H1 (cell line): ENCODE measurements at regions not wholly inside any gene's neighbourhood (a gene's known extent, or its start where the extent isn't known, plus 50 kb on each side); places are given as distances from the start of the nearest gene placed in this dataset.

Experiments used
- CTCF ChIA-PET: fragments of 300-600 bp; sonication (Branson Sonifier 250); formaldehyde crosslinking; loops from one replicate; lab custom pipeline; 2021; ENCODE audit not compliant: partially characterized antibody; lab: Charles Lee
- POLR2A ChIA-PET: fragments of 300-600 bp; sonication (Branson Sonifier 250); formaldehyde crosslinking; loops from one replicate; lab custom pipeline; 2021; ENCODE audit warnings: inconsistent platforms; ENCODE audit not compliant: partially characterized antibody; lab: Charles Lee
- DNase-seq, 2 experiments: peaks; one replicate each; pipeline versions ENCODE4 v3.0.0 to v3.0.0-alpha.2; 2010 to 2022; ENCODE audit warnings: low spot score in 2 of 2, low read depth in 1 of 2, mixed read lengths in 1 of 2
- FAIRE-seq: peaks from 2 replicates; lab custom pipeline; 2011; peaks lifted over from hg19 to GRCh38; lab: Jason Lieb, UNC
- H2AFZ ChIP-seq: 2 replicates; pipeline ENCODE4 v1.8.1; 2012; ENCODE audit warnings: low read length, inconsistent platforms
- H2AK5ac ChIP-seq: 2 replicates; pipeline ENCODE4 v1.6.1; 2013; ENCODE audit warnings: low read depth, low read length
- H2BK120ac ChIP-seq: replicated peaks from 2 replicates; pipeline ENCODE3; 2013; ENCODE audit warnings: low read depth, low read length, inconsistent platforms
- H2BK12ac ChIP-seq: 2 replicates; pipeline ENCODE4 v1.6.1; 2013; ENCODE audit warnings: low read depth, low read length
- H2BK15ac ChIP-seq: 2 replicates; pipeline ENCODE4 v1.6.1; 2013; ENCODE audit warnings: low read length
- H2BK20ac ChIP-seq: 2 replicates; pipeline ENCODE4 v1.6.1; 2013; ENCODE audit warnings: low read length
- H2BK5ac ChIP-seq: 2 replicates; pipeline ENCODE4 v1.6.1; 2013; ENCODE audit warnings: low read depth, low read length
- H3K14ac ChIP-seq: 2 replicates; pipeline ENCODE4 v1.6.1; 2013; ENCODE audit warnings: inconsistent platforms; ENCODE audit not compliant: insufficient read length
- H3K18ac ChIP-seq: 2 replicates; pipeline ENCODE4 v1.6.1; 2013; ENCODE audit warnings: low read length; ENCODE audit errors: extremely low read depth
- H3K23ac ChIP-seq: 2 replicates; pipeline ENCODE4 v1.6.1; 2013; ENCODE audit warnings: inconsistent platforms; ENCODE audit not compliant: insufficient read length
- H3K23me2 ChIP-seq: 2 replicates; pipeline ENCODE4 v1.6.1; 2013; ENCODE audit warnings: low read depth, low read length
- H3K27ac ChIP-seq: 2 replicates; pipeline ENCODE4 v1.6.1; 2011; ENCODE audit warnings: low read depth, low read length, inconsistent platforms
- H3K27me3 ChIP-seq, 4 experiments: replicated peaks in 1 of 4; 1 replicate in 1 of 4; 2 replicates in 3 of 4; pipeline versions ENCODE4 v1.6.1 to v1.8.1; 2011 to 2013; ENCODE audit warnings: low read length in 3 of 4, mild to moderate bottlenecking in 3 of 4, inconsistent platforms in 2 of 4, mixed read lengths in 2 of 4, moderate library complexity in 1 of 4; ENCODE audit not compliant: control insufficient read depth in 3 of 4, insufficient read depth in 3 of 4; ENCODE audit errors: extremely low read depth in 1 of 4
- H3K36me3 ChIP-seq, 4 experiments: 2 replicates each; pipeline versions ENCODE4 v1.6.1 to v1.8.1; 2011 to 2013; ENCODE audit warnings: mild to moderate bottlenecking in 4 of 4, low read length in 3 of 4, moderate library complexity in 2 of 4, control low read depth in 1 of 4, inconsistent platforms in 1 of 4; ENCODE audit not compliant: insufficient read depth in 4 of 4, control insufficient read depth in 2 of 4
- H3K4ac ChIP-seq: replicated peaks from 2 replicates; pipeline ENCODE3; 2013; ENCODE audit warnings: low read length, low read depth, mixed read lengths, inconsistent platforms; ENCODE audit not compliant: insufficient read length
- H3K4me1 ChIP-seq, 4 experiments: replicated peaks in 1 of 4; 1 replicate in 1 of 4; 2 replicates in 3 of 4; pipeline versions ENCODE4 v1.6.1 to v1.8.1; 2011 to 2013; ENCODE audit warnings: low read length in 3 of 4, inconsistent platforms in 2 of 4, mixed read lengths in 1 of 4; ENCODE audit not compliant: insufficient read depth in 4 of 4, control insufficient read depth in 3 of 4
- H3K4me2 ChIP-seq, 2 experiments: 2 replicates each; pipeline versions ENCODE4 v1.6.1 to v1.8.1; 2011 to 2013; ENCODE audit warnings: low read depth in 2 of 2, low read length in 2 of 2, control low read depth in 1 of 2, inconsistent platforms in 1 of 2, mild to moderate bottlenecking in 1 of 2; ENCODE audit not compliant: insufficient read depth in 1 of 2
- H3K4me3 ChIP-seq, 4 experiments: fragments of 200-600, 300-600 bp in 1 of 4; sonication (generic), shearing (Covaris generic), sonication (Bioruptor Twin) in 1 of 4; 2 replicates each; pipeline versions ENCODE4 v1.5.1 to v1.8.1; 2011 to 2016; ENCODE audit warnings: low read length in 4 of 4, low read depth in 3 of 4, control low read depth in 2 of 4, inconsistent platforms in 2 of 4, mild to moderate bottlenecking in 2 of 4, mixed read lengths in 1 of 4, moderate library complexity in 1 of 4; ENCODE audit not compliant: insufficient read depth in 2 of 4; ENCODE audit errors: extremely low read depth in 1 of 4
- H3K56ac ChIP-seq: replicated peaks from 2 replicates; pipeline ENCODE3; 2013; ENCODE audit warnings: low read depth, mild to moderate bottlenecking, mixed read lengths, low read length, inconsistent platforms; ENCODE audit not compliant: insufficient read length
- H3K79me1 ChIP-seq: 2 replicates; pipeline ENCODE4 v1.6.1; 2013; ENCODE audit warnings: low read depth, low read length, control low read depth
- H3K79me2 ChIP-seq, 2 experiments: 2 replicates each; pipeline versions ENCODE4 v1.6.1 to v1.8.1; 2012 to 2013; ENCODE audit warnings: low read length in 2 of 2, mild to moderate bottlenecking in 2 of 2, inconsistent platforms in 1 of 2; ENCODE audit not compliant: insufficient read depth in 2 of 2, control insufficient read depth in 1 of 2
- H3K9ac ChIP-seq, 4 experiments: replicated peaks in 1 of 4; 1 replicate in 1 of 4; 2 replicates in 3 of 4; pipeline versions ENCODE4 v1.6.1 to v1.8.1; 2011 to 2013; ENCODE audit warnings: low read depth in 3 of 4, low read length in 3 of 4, control low read depth in 2 of 4, mild to moderate bottlenecking in 2 of 4, moderate library complexity in 2 of 4, inconsistent platforms in 1 of 4; ENCODE audit errors: extremely low read depth in 1 of 4
- H3K9me3 ChIP-seq, 2 experiments: 2 replicates each; pipeline versions ENCODE4 v1.6.1 to v1.8.1; 2012 to 2013; ENCODE audit warnings: mild to moderate bottlenecking in 2 of 2, moderate library complexity in 2 of 2, control low read depth in 1 of 2, inconsistent platforms in 1 of 2, low read depth in 1 of 2, low read length in 1 of 2, mixed read lengths in 1 of 2; ENCODE audit not compliant: insufficient read depth in 2 of 2
- H4K20me1 ChIP-seq, 2 experiments: replicated peaks in 1 of 2; 2 replicates each; pipeline versions ENCODE3 to v1.8.1; 2011 to 2013; ENCODE audit warnings: inconsistent platforms in 2 of 2, low read length in 2 of 2, mild to moderate bottlenecking in 1 of 2; ENCODE audit not compliant: insufficient read depth in 2 of 2, control insufficient read depth in 1 of 2
- H4K5ac ChIP-seq: 2 replicates; pipeline ENCODE4 v1.6.1; 2013; ENCODE audit warnings: low read length, low read depth, mixed read lengths, inconsistent platforms; ENCODE audit not compliant: insufficient read length
- H4K8ac ChIP-seq: 2 replicates; pipeline ENCODE4 v1.8.0; 2013; ENCODE audit warnings: mild to moderate bottlenecking, moderate library complexity, low read length, inconsistent platforms; ENCODE audit not compliant: insufficient read depth; ENCODE audit errors: extremely low read depth
- H4K91ac ChIP-seq: replicated peaks from 2 replicates; pipeline ENCODE3; 2013; ENCODE audit warnings: low read length, mixed read lengths, inconsistent platforms; ENCODE audit not compliant: insufficient read length
- CBX5 ChIP-seq: fragments of 300-800, 300-1000 bp; sonication (generic); IDR thresholded peaks from 2 replicates; pipeline ENCODE4 v1.7.1; 2016; ENCODE audit warnings: antibody characterized with exemption, low read length, low read depth
- EGR1 ChIP-seq: IDR thresholded peaks from 2 replicates; pipeline ENCODE4 v1.6.1; 2011; ENCODE audit warnings: low read depth, low read length, borderline replicate concordance
- EP300 ChIP-seq, 2 experiments: IDR thresholded peaks; 1 replicate in 1 of 2; 2 replicates in 1 of 2; pipeline ENCODE4 v1.6.1; 2011 to 2012; ENCODE audit warnings: low read depth in 2 of 2, low read length in 2 of 2, mild to moderate bottlenecking in 2 of 2, borderline replicate concordance in 1 of 2, inconsistent platforms in 1 of 2, moderate library complexity in 1 of 2
- HDAC6 ChIP-seq: IDR thresholded peaks from one replicate; pipeline ENCODE4 v1.7.1; 2012; ENCODE audit warnings: low read depth, mild to moderate bottlenecking, inconsistent platforms, low read length, moderate library complexity
- KDM1A ChIP-seq: fragments of 200-600, 300-600 bp; sonication (generic); IDR thresholded peaks from 2 replicates; pipeline ENCODE4 v1.7.1; 2016; ENCODE audit warnings: mild to moderate bottlenecking, low read length, borderline replicate concordance
- KDM5A ChIP-seq: fragments of 200-600 bp; IDR thresholded peaks from 2 replicates; pipeline ENCODE4 v1.7.1; 2012; ENCODE audit warnings: mild to moderate bottlenecking, low read length, inconsistent platforms, mixed read lengths
- RNF2 ChIP-seq: fragments of 200-900, 300-1000 bp; sonication (generic); IDR thresholded peaks from 2 replicates; pipeline ENCODE4 v1.7.1; 2016; ENCODE audit warnings: borderline replicate concordance, low read depth, mild to moderate bottlenecking, antibody characterized with exemption, low read length; ENCODE audit not compliant: poor library complexity, severe bottlenecking; ENCODE audit errors: missing control alignments
- SIN3A ChIP-seq, 2 experiments: IDR thresholded peaks in 1 of 2; conservative IDR thresholded peaks in 1 of 2; 2 replicates each; pipeline ENCODE4 v1.6.1; 2011 to 2012; ENCODE audit warnings: low read length in 2 of 2, improper control_type of control experiment in 1 of 2, low read depth in 1 of 2, mild to moderate bottlenecking in 1 of 2
- TAF7 ChIP-seq: optimal IDR thresholded peaks from 2 replicates; pipeline ENCODE3; 2011; ENCODE audit warnings: low read depth, mild to moderate bottlenecking, inconsistent platforms, low read length, moderate library complexity, borderline replicate concordance
- TCF12 ChIP-seq: IDR thresholded peaks from 2 replicates; pipeline ENCODE4 v1.6.1; 2011; ENCODE audit warnings: low read depth, mild to moderate bottlenecking, low read length
- WGBS, 2 experiments: shearing (Covaris generic) in 1 of 2; methylation state at CpG; one replicate each; pipeline versions ENCODE4 v1.1.6 to v1.1.7; 2013 to 2015; ENCODE audit warnings: low lambda C conversion rate in 2 of 2, mixed read lengths in 2 of 2, inconsistent platforms in 1 of 2, low coverage in 1 of 2, missing lambda C conversion rate in 1 of 2; ENCODE audit not compliant: insufficient replicate concordance in 2 of 2, insufficient coverage in 1 of 2, insufficient read length in 1 of 2; ENCODE audit errors: extremely low coverage in 1 of 2, missing lambda C conversion rate in 1 of 2; 5-methylcytosine and 5-hydroxymethylcytosine counted together

DNA sequence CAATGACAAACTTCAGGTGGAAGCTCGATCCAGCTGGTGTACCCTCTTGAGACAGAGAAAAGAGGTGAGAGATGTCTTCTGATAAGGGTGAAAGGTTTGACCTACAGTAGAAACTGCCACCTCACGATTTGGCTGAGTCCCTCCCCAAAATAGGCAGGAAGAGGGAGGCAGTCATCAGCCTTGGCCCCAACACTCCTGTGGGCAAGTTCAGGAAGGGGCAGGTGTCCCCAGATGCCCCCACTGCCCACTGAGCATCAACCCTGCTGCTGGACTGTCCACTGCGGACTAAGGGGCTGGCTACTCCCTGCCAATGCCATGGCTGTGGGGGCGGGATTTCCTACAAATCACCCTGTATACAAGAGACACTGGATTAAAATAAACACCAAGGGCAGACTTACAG is 441.4 kb downstream of the BUD13 start:
- no peaks in the 10 kb centered on the region; a peak in 1 of 7 replicates for H3K27me3 ChIP-seq
- 0 out of 2 replicates have a peak, but pooled peaks cover 3% of the 10 kb centered on the region for H3K79me1 ChIP-seq
- no peaks in the 10 kb centered on the region for H3K9me3 ChIP-seq
- no peak overlapping the region for H3K27ac ChIP-seq
- H3K18ac ChIP-seq, result no peak overlapping the region
- H2BK5ac ChIP-seq, result no peak overlapping the region
- H3K56ac ChIP-seq, result no peak overlapping the region
- no peak overlapping the region for H2BK20ac ChIP-seq
- no peak overlapping the region for H2AFZ ChIP-seq
- no peak overlapping the region for H3K23ac ChIP-seq
- no peak overlapping the region for H3K14ac ChIP-seq
- H4K20me1 ChIP-seq, result no peaks in the 10 kb centered on the region
- POLR2A ChIA-PET, result no interaction called here
- 89% methylated on average over 4 of the region's 4 CpGs; no CpG with 5 or more reads in 1 of the 2 experiments for WGBS, 2 experiments
- no peak overlapping the region for H3K9ac ChIP-seq
- no peaks in the 10 kb centered on the region for H3K79me2 ChIP-seq
- H3K4me2 ChIP-seq, result no peak overlapping the region
- no peak overlapping the region for H4K91ac ChIP-seq
- H3K36me3 ChIP-seq, result no peaks in the 10 kb centered on the region
- DNase-seq (no peak), FAIRE-seq (no peak)
- H2BK12ac ChIP-seq, result no peak overlapping the region
- H2AK5ac ChIP-seq, result no peak overlapping the region
- CTCF ChIA-PET, result no interaction called here
- TF ChIP-seq KDM1A (no peak), EGR1 (no peak), TCF12 (no peak), KDM5A (no peak), SIN3A (conservative IDR thresholded peaks at IDR 0.05 in 1 of 2, IDR thresholded peaks at IDR 0.05 in 1 of 2; ENCODE audit: low read depth in 1 of 2, low read length in 2 of 2) (no peak), CBX5 (no peak), EP300 (IDR thresholded peaks at IDR 0.05; ENCODE audit: borderline replicate concordance in 1 of 2, low read depth in 2 of 2, low read length in 2 of 2) (no peak), TAF7 (no peak), RNF2 (no peak), HDAC6 (no peak)
- no peak overlapping the region for H4K5ac ChIP-seq
- H3K4me1 ChIP-seq, result peaks cover 0 to 4% (median 1%) of the 10 kb centered on the region in 4 experiments; a peak in 4 of 7 replicates
- no peak overlapping the region for H4K8ac ChIP-seq
- no peak overlapping the region for H2BK120ac ChIP-seq
- no peak overlapping the region for H2BK15ac ChIP-seq
- H3K4me3 ChIP-seq, result no peak overlapping the region
- no peak overlapping the region for H3K4ac ChIP-seq
- H3K23me2 ChIP-seq, result no peaks in the 10 kb centered on the region; the same call in 1 of the 2 replicates
